ENCODE measurements at regions not wholly inside any gene's neighbourhood (a gene's known extent, or its start where the extent isn't known, plus 50 kb on each side); places are given as distances from the start of the nearest gene placed in this dataset.

GRCh38 chr3:65193531-65193930 lies 505.7 kb upstream of the ADAMTS9 start:
- Histone ChIP-seq H3K27me3 (ENCODE audit: control insufficient read depth in 1 of 2, insufficient read depth in 2 of 2, low read length in 2 of 2) (no peaks in the 10 kb centered on the region), H3K27ac (ENCODE audit: low read depth, low read length) (no peak overlapping the region), H3K36me3 (ENCODE audit: insufficient read depth, low read length) (no peaks in the 10 kb centered on the region), H3K9ac (ENCODE audit: low read length) (no peak overlapping the region), H3K9me3 (ENCODE audit: low read length) (no peaks in the 10 kb centered on the region), H3K4me3 (ENCODE audit: low read depth in 1 of 2, low read length in 2 of 2) (no peak overlapping the region), H3K4me1 (ENCODE audit: insufficient read depth, low read length) (no peaks in the 10 kb centered on the region)

- H3K4me1 ChIP-seq (ENCODE audit: insufficient read depth, low read length), result no peaks in the 10 kb centered on the region
- no peak overlapping the region for H3K9ac ChIP-seq (ENCODE audit: low read length)
- no peak overlapping the region for H3K27ac ChIP-seq (ENCODE audit: low read depth, low read length)
- H3K4me3 ChIP-seq (ENCODE audit: low read depth in 1 of 2, low read length in 2 of 2), result no peak overlapping the region
- H3K9me3 ChIP-seq (ENCODE audit: low read length), result no peaks in the 10 kb centered on the region
- no peaks in the 10 kb centered on the region for H3K27me3 ChIP-seq (ENCODE audit: control insufficient read depth in 1 of 2, insufficient read depth in 2 of 2, low read length in 2 of 2)
- no peaks in the 10 kb centered on the region for H3K36me3 ChIP-seq (ENCODE audit: insufficient read depth, low read length)
Observed at GRCh38 chr3:65190111-65190510, 502.3 kb upstream of the ADAMTS9 start.

DNA sequence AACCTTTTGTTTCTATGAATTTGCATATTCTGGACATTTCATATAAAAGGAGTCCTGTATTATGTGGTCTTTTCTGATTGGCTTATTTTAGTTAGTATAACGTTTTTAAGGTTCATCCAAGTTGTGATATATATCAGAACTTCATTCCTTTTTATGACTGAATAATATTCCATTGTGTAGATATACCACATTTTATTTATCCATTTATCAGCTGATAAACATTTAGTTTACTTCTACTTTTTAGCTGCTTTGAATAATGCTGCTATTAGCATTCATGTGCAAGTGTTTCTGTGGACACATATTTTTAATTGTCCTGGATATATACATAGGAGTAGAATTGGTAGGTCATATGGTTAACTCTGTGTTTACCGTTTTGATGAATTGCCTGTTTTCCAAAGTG lies 498.5 kb upstream of the ADAMTS9 start:
- no peak overlapping the region for H3K4me3 ChIP-seq (ENCODE audit: low read depth in 1 of 2, low read length in 2 of 2)
- no peaks in the 10 kb centered on the region for H3K9me3 ChIP-seq (ENCODE audit: low read length)
- H3K27ac ChIP-seq (ENCODE audit: low read depth, low read length), result no peak overlapping the region
- peaks cover 1% of the 10 kb centered on the region for H3K4me1 ChIP-seq (ENCODE audit: insufficient read depth, low read length)
- H3K36me3 ChIP-seq (ENCODE audit: insufficient read depth, low read length), result no peaks in the 10 kb centered on the region
- H3K27me3 ChIP-seq (ENCODE audit: control insufficient read depth in 1 of 2, insufficient read depth in 2 of 2, low read length in 2 of 2), result no peaks in the 10 kb centered on the region
- H3K9ac ChIP-seq (ENCODE audit: low read length), result no peak overlapping the region

DNA sequence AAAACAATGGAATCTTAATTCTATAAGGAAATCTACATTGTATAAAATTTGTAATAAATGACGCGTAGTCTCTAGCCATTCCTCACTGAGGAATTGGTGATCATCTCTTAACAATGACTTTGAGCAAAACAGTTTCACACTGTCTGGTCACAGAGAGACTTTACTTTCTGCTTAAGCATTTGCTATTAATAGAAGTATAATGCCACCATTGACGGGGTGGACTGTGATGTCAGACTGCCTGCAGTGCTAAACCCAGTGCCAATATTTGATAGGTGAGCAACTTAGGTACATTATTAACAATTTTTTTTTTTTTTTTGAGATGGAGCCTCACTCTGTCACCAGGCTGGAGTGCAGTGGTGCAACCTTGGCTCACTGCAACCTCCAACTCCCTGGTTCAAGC lies 494.9 kb upstream of the ADAMTS9 start:
- Histone ChIP-seq H3K36me3 (ENCODE audit: insufficient read depth, low read length) (no peaks in the 10 kb centered on the region), H3K4me3 (ENCODE audit: low read depth in 1 of 2, low read length in 2 of 2) (no peak overlapping the region), H3K4me1 (ENCODE audit: insufficient read depth, low read length) (peaks cover 4% of the 10 kb centered on the region), H3K9me3 (ENCODE audit: low read length) (no peaks in the 10 kb centered on the region), H3K27me3 (ENCODE audit: control insufficient read depth in 1 of 2, insufficient read depth in 2 of 2, low read length in 2 of 2) (no peaks in the 10 kb centered on the region), H3K27ac (ENCODE audit: low read depth, low read length) (no peak overlapping the region), H3K9ac (ENCODE audit: low read length) (no peak overlapping the region)

DNA sequence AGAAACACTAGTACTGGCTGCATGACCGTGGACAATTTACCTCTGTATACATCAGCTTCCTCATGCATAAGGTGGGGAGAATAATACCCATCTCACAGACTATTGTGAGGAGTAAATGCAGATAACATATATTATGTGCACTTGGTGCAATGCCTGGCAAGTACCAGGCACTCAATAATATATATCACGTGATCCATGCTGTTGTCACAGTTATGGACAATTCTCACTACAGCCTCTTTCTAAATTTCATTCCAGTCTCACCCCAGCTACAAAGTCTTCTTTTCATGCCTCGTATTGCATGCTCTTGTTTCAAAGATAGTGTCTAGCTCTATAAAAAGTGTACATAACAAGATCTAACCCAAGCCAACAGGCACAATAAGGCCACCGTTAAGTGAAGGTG lies 494.3 kb upstream of the ADAMTS9 start:
- Histone ChIP-seq H3K27ac (ENCODE audit: low read depth, low read length) (no peak overlapping the region), H3K4me3 (ENCODE audit: low read depth in 1 of 2, low read length in 2 of 2) (no peak overlapping the region), H3K27me3 (ENCODE audit: control insufficient read depth in 1 of 2, insufficient read depth in 2 of 2, low read length in 2 of 2) (no peaks in the 10 kb centered on the region)

DNA sequence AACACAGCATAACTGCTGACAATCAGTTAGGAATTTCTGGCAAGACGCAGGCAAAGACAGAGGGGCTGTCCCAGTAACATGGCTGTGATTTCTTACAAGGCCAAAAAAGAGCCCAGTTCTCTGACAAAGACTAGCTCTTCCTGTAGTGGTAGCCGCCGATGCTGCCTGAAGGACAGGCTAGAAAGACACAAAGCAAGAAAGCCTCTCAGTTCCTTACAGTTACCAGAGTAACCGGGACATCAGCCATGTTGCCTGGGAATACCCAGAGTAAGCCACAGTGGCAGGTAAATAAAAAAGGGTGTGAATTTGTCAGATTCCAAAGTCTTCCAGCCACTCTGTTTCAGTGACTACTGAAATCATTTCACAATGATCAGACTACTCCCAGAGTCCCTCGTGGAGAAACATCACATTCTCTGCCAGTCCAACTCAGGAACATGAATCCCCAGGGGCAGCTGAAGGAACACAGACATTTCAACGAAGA lies 493.6 kb upstream of the ADAMTS9 start:
- Histone ChIP-seq H3K9ac (ENCODE audit: low read length) (no peak overlapping the region), H3K4me3 (ENCODE audit: low read depth in 1 of 2, low read length in 2 of 2) (no peak overlapping the region), H3K27ac (ENCODE audit: low read depth, low read length) (no peak overlapping the region), H3K4me1 (ENCODE audit: insufficient read depth, low read length) (peaks cover 4% of the 10 kb centered on the region), H3K36me3 (ENCODE audit: insufficient read depth, low read length) (no peaks in the 10 kb centered on the region), H3K27me3 (ENCODE audit: control insufficient read depth in 1 of 2, insufficient read depth in 2 of 2, low read length in 2 of 2) (no peaks in the 10 kb centered on the region), H3K9me3 (ENCODE audit: low read length) (no peaks in the 10 kb centered on the region)

More for the DNA sequence above, 494.3 kb upstream of the ADAMTS9 start:
- Histone ChIP-seq H3K9ac (ENCODE audit: low read length) (no peak overlapping the region), H3K36me3 (ENCODE audit: insufficient read depth, low read length) (no peaks in the 10 kb centered on the region), H3K9me3 (ENCODE audit: low read length) (no peaks in the 10 kb centered on the region), H3K4me1 (ENCODE audit: insufficient read depth, low read length) (peaks cover 4% of the 10 kb centered on the region)

GRCh38 chr3:65178703-65179102 lies 490.9 kb upstream of the ADAMTS9 start:
- Histone ChIP-seq H3K9ac (ENCODE audit: low read length) (no peak overlapping the region), H3K27me3 (ENCODE audit: control insufficient read depth in 1 of 2, insufficient read depth in 2 of 2, low read length in 2 of 2) (no peaks in the 10 kb centered on the region), H3K36me3 (ENCODE audit: insufficient read depth, low read length) (no peaks in the 10 kb centered on the region), H3K9me3 (ENCODE audit: low read length) (no peaks in the 10 kb centered on the region), H3K4me3 (ENCODE audit: low read depth in 1 of 2, low read length in 2 of 2) (no peak overlapping the region), H3K27ac (ENCODE audit: low read depth, low read length) (no peak overlapping the region), H3K4me1 (ENCODE audit: insufficient read depth, low read length) (peaks cover 4% of the 10 kb centered on the region)

GRCh38 chr3:65177960-65178376 lies 490.2 kb upstream of the ADAMTS9 start:
- Histone ChIP-seq H3K4me3 (ENCODE audit: low read depth in 1 of 2, low read length in 2 of 2) (no peak overlapping the region), H3K36me3 (ENCODE audit: insufficient read depth, low read length) (no peaks in the 10 kb centered on the region), H3K27me3 (ENCODE audit: control insufficient read depth in 1 of 2, insufficient read depth in 2 of 2, low read length in 2 of 2) (no peaks in the 10 kb centered on the region), H3K9me3 (ENCODE audit: low read length) (no peaks in the 10 kb centered on the region), H3K9ac (ENCODE audit: low read length) (no peak overlapping the region), H3K27ac (ENCODE audit: low read depth, low read length) (no peak overlapping the region), H3K4me1 (ENCODE audit: insufficient read depth, low read length) (peaks cover 4% of the 10 kb centered on the region)

GRCh38 chr3:65174713-65175112 lies 486.9 kb upstream of the ADAMTS9 start:
- no peaks in the 10 kb centered on the region for H3K36me3 ChIP-seq (ENCODE audit: insufficient read depth, low read length)
- H3K27ac ChIP-seq (ENCODE audit: low read depth, low read length), result no peak overlapping the region
- no peaks in the 10 kb centered on the region for H3K9me3 ChIP-seq (ENCODE audit: low read length)
- no peak overlapping the region for H3K9ac ChIP-seq (ENCODE audit: low read length)
- no peak overlapping the region for H3K4me3 ChIP-seq (ENCODE audit: low read depth in 1 of 2, low read length in 2 of 2)
- peaks cover 9% of the 10 kb centered on the region for H3K4me1 ChIP-seq (ENCODE audit: insufficient read depth, low read length)
- no peaks in the 10 kb centered on the region for H3K27me3 ChIP-seq (ENCODE audit: control insufficient read depth in 1 of 2, insufficient read depth in 2 of 2, low read length in 2 of 2)

DNA sequence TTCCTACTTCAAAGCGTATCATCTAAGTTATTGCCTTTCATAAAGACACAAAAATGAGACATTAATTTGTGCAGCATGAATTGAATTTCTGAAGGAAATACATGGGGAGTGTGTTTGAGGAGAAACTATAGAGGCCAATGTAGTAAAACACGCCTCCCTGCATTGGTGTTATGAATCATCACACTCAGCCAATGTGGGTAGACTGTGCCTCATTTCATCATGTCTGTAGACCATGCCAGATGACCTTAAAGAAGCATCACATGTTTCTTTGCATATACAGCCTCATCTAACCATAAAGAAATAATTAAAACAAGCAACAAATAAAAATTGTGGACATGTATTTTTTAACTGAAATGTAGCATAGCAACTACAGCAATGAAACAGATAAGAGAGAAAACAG lies 486.0 kb upstream of the ADAMTS9 start:
- no peak overlapping the region for H3K4me3 ChIP-seq (ENCODE audit: low read depth in 1 of 2, low read length in 2 of 2)
- no peaks in the 10 kb centered on the region for H3K9me3 ChIP-seq (ENCODE audit: low read length)
- no peaks in the 10 kb centered on the region for H3K36me3 ChIP-seq (ENCODE audit: insufficient read depth, low read length)
- H3K9ac ChIP-seq (ENCODE audit: low read length), result no peak overlapping the region
- no peak overlapping the region for H3K27ac ChIP-seq (ENCODE audit: low read depth, low read length)
- H3K4me1 ChIP-seq (ENCODE audit: insufficient read depth, low read length), result peaks cover 16% of the 10 kb centered on the region
- no peaks in the 10 kb centered on the region for H3K27me3 ChIP-seq (ENCODE audit: control insufficient read depth in 1 of 2, insufficient read depth in 2 of 2, low read length in 2 of 2)

GRCh38 chr3:65172209-65172608 lies 484.4 kb upstream of the ADAMTS9 start:
- Histone ChIP-seq H3K4me3 (ENCODE audit: low read depth in 1 of 2, low read length in 2 of 2) (no peak overlapping the region), H3K36me3 (ENCODE audit: insufficient read depth, low read length) (no peaks in the 10 kb centered on the region), H3K27me3 (ENCODE audit: control insufficient read depth in 1 of 2, insufficient read depth in 2 of 2, low read length in 2 of 2) (no peaks in the 10 kb centered on the region), H3K9ac (ENCODE audit: low read length) (no peak overlapping the region), H3K27ac (ENCODE audit: low read depth, low read length) (peak overlapping the region; percentile 33), H3K4me1 (ENCODE audit: insufficient read depth, low read length) (peaks cover 17% of the 10 kb centered on the region), H3K9me3 (ENCODE audit: low read length) (no peaks in the 10 kb centered on the region)

DNA sequence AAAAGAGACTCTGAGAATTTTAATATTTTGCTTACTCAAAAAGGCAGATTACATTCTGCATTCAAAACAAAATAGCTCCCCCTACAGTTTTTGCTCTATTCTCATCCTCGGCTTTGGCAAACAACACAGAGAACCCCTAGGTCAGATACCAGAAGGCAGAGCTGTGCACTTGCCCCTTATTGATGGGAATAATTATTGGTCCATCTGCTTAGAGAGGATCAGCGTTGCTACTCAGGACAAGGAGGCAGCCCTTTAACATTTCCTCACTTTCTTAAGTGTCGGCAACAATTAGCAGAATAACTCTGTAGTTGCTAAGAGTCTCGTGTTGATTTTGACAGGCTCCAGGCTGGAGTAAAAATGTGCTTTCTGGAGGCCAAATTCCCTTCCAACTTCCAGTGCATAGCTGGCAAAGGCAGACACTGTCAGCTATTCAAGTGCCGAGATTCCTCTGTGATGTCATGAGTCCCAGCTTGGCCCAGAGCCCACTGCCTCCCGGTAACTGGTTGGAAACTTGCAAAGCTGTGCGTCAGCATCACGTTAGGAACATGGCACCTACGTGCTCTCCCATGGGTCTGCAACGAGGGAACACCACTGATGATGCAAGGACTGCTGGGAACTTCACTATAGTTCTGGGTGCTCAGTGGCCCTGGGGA lies 482.7 kb upstream of the ADAMTS9 start:
- Histone ChIP-seq H3K36me3 (ENCODE audit: insufficient read depth, low read length) (no peaks in the 10 kb centered on the region), H3K27me3 (ENCODE audit: control insufficient read depth in 1 of 2, insufficient read depth in 2 of 2, low read length in 2 of 2) (no peaks in the 10 kb centered on the region), H3K4me1 (ENCODE audit: insufficient read depth, low read length) (peaks cover 17% of the 10 kb centered on the region), H3K4me3 (ENCODE audit: low read depth in 1 of 2, low read length in 2 of 2) (no peak overlapping the region), H3K9ac (ENCODE audit: low read length) (no peak overlapping the region), H3K27ac (ENCODE audit: low read depth, low read length) (peak overlapping the region; percentile 79), H3K9me3 (ENCODE audit: low read length) (no peaks in the 10 kb centered on the region)
